HG03039 (cell line): ENCODE measurements at regions not wholly inside any gene's neighbourhood (a gene's known extent, or its start where the extent isn't known, plus 50 kb on each side); places are given as distances from the start of the nearest gene placed in this dataset.

Source experiments
- ATAC-seq: cut with Tn5 transposase; IDR thresholded peaks from one replicate; pipeline ENCODE4 v1.9.1; 2021; ENCODE audit warnings: mild to moderate bottlenecking, moderate library complexity; ENCODE audit not compliant: unreplicated experiment

- no peak for ATAC-seq
These were observed 889.1 kb downstream of the AACS start for GRCh38 chr12:125954362-125954761.

- no peak for ATAC-seq
These were observed 891.0 kb downstream of the AACS start for GRCh38 chr12:125956186-125956585.

- no peak for ATAC-seq
These were observed 901.4 kb downstream of the AACS start for GRCh38 chr12:125966641-125967040.

- no peak for ATAC-seq
These were observed 903.2 kb downstream of the AACS start for GRCh38 chr12:125968413-125968812.

GRCh38 chr12:125971981-125972380, 906.7 kb downstream of the AACS start:
- no peak for ATAC-seq

- ATAC-seq: no peak
These were observed 913.1 kb downstream of the AACS start for GRCh38 chr12:125978286-125978685.

GRCh38 chr12:125981610-125982253, 916.5 kb downstream of the AACS start:
- no peak for ATAC-seq

- no peak for ATAC-seq
These were observed 918.0 kb downstream of the AACS start for GRCh38 chr12:125983094-125983783.

GRCh38 chr12:125983784-125984500, 918.7 kb downstream of the AACS start:
- ATAC-seq: no peak

GRCh38 chr12:125988545-125988944, 923.3 kb downstream of the AACS start:
- ATAC-seq: no peak

GRCh38 chr12:125989696-125990095, 924.5 kb downstream of the AACS start:
- ATAC-seq: no peak

- no peak for ATAC-seq
These were observed 931.2 kb downstream of the AACS start for GRCh38 chr12:125996443-125996842.

GRCh38 chr12:125999628-126000027, 934.4 kb downstream of the AACS start:
- ATAC-seq: no peak

GRCh38 chr12:126019385-126019784, 954.1 kb downstream of the AACS start:
- no peak for ATAC-seq

- ATAC-seq: no peak
These were observed 956.4 kb downstream of the AACS start for GRCh38 chr12:126021675-126022074.

- no peak for ATAC-seq
These were observed 962.6 kb downstream of the AACS start for GRCh38 chr12:126027825-126028224.

- no peak for ATAC-seq
These were observed 965.3 kb downstream of the AACS start for GRCh38 chr12:126030573-126030972.

GRCh38 chr12:126033751-126034150, 968.5 kb downstream of the AACS start:
- ATAC-seq: no peak

- no peak for ATAC-seq
These were observed 971.1 kb downstream of the AACS start for GRCh38 chr12:126036348-126036747.

GRCh38 chr12:126038434-126038833, 973.2 kb downstream of the AACS start:
- ATAC-seq: no peak

GRCh38 chr12:126040307-126040706, 975.1 kb downstream of the AACS start:
- no peak for ATAC-seq

- ATAC-seq: no peak
These were observed 977.1 kb downstream of the AACS start for GRCh38 chr12:126042286-126042685.
